H1 (cell line): ENCODE measurements at regions not wholly inside any gene's neighbourhood (a gene's known extent, or its start where the extent isn't known, plus 50 kb on each side); places are given as distances from the start of the nearest gene placed in this dataset.

Experiments used
- CTCF ChIA-PET: fragments of 300-600 bp; sonication (Branson Sonifier 250); formaldehyde crosslinking; loops from one replicate; lab custom pipeline; 2021; ENCODE audit not compliant: partially characterized antibody; lab: Charles Lee
- POLR2A ChIA-PET: fragments of 300-600 bp; sonication (Branson Sonifier 250); formaldehyde crosslinking; loops from one replicate; lab custom pipeline; 2021; ENCODE audit warnings: inconsistent platforms; ENCODE audit not compliant: partially characterized antibody; lab: Charles Lee
- DNase-seq, 2 experiments: peaks; one replicate each; pipeline versions ENCODE4 v3.0.0 to v3.0.0-alpha.2; 2010 to 2022; ENCODE audit warnings: low spot score in 2 of 2, low read depth in 1 of 2, mixed read lengths in 1 of 2
- FAIRE-seq: peaks from 2 replicates; lab custom pipeline; 2011; peaks lifted over from hg19 to GRCh38; lab: Jason Lieb, UNC
- H2AFZ ChIP-seq: 2 replicates; pipeline ENCODE4 v1.8.1; 2012; ENCODE audit warnings: low read length, inconsistent platforms
- H2AK5ac ChIP-seq: 2 replicates; pipeline ENCODE4 v1.6.1; 2013; ENCODE audit warnings: low read depth, low read length
- H2BK120ac ChIP-seq: replicated peaks from 2 replicates; pipeline ENCODE3; 2013; ENCODE audit warnings: low read depth, low read length, inconsistent platforms
- H2BK12ac ChIP-seq: 2 replicates; pipeline ENCODE4 v1.6.1; 2013; ENCODE audit warnings: low read depth, low read length
- H2BK15ac ChIP-seq: 2 replicates; pipeline ENCODE4 v1.6.1; 2013; ENCODE audit warnings: low read length
- H2BK20ac ChIP-seq: 2 replicates; pipeline ENCODE4 v1.6.1; 2013; ENCODE audit warnings: low read length
- H2BK5ac ChIP-seq: 2 replicates; pipeline ENCODE4 v1.6.1; 2013; ENCODE audit warnings: low read depth, low read length
- H3K14ac ChIP-seq: 2 replicates; pipeline ENCODE4 v1.6.1; 2013; ENCODE audit warnings: inconsistent platforms; ENCODE audit not compliant: insufficient read length
- H3K18ac ChIP-seq: 2 replicates; pipeline ENCODE4 v1.6.1; 2013; ENCODE audit warnings: low read length; ENCODE audit errors: extremely low read depth
- H3K23ac ChIP-seq: 2 replicates; pipeline ENCODE4 v1.6.1; 2013; ENCODE audit warnings: inconsistent platforms; ENCODE audit not compliant: insufficient read length
- H3K23me2 ChIP-seq: 2 replicates; pipeline ENCODE4 v1.6.1; 2013; ENCODE audit warnings: low read depth, low read length
- H3K27ac ChIP-seq: 2 replicates; pipeline ENCODE4 v1.6.1; 2011; ENCODE audit warnings: low read depth, low read length, inconsistent platforms
- H3K27me3 ChIP-seq, 4 experiments: replicated peaks in 1 of 4; 1 replicate in 1 of 4; 2 replicates in 3 of 4; pipeline versions ENCODE4 v1.6.1 to v1.8.1; 2011 to 2013; ENCODE audit warnings: low read length in 3 of 4, mild to moderate bottlenecking in 3 of 4, inconsistent platforms in 2 of 4, mixed read lengths in 2 of 4, moderate library complexity in 1 of 4; ENCODE audit not compliant: control insufficient read depth in 3 of 4, insufficient read depth in 3 of 4; ENCODE audit errors: extremely low read depth in 1 of 4
- H3K36me3 ChIP-seq, 4 experiments: 2 replicates each; pipeline versions ENCODE4 v1.6.1 to v1.8.1; 2011 to 2013; ENCODE audit warnings: mild to moderate bottlenecking in 4 of 4, low read length in 3 of 4, moderate library complexity in 2 of 4, control low read depth in 1 of 4, inconsistent platforms in 1 of 4; ENCODE audit not compliant: insufficient read depth in 4 of 4, control insufficient read depth in 2 of 4
- H3K4ac ChIP-seq: replicated peaks from 2 replicates; pipeline ENCODE3; 2013; ENCODE audit warnings: low read length, low read depth, mixed read lengths, inconsistent platforms; ENCODE audit not compliant: insufficient read length
- H3K4me1 ChIP-seq, 4 experiments: replicated peaks in 1 of 4; 1 replicate in 1 of 4; 2 replicates in 3 of 4; pipeline versions ENCODE4 v1.6.1 to v1.8.1; 2011 to 2013; ENCODE audit warnings: low read length in 3 of 4, inconsistent platforms in 2 of 4, mixed read lengths in 1 of 4; ENCODE audit not compliant: insufficient read depth in 4 of 4, control insufficient read depth in 3 of 4
- H3K4me2 ChIP-seq, 2 experiments: 2 replicates each; pipeline versions ENCODE4 v1.6.1 to v1.8.1; 2011 to 2013; ENCODE audit warnings: low read depth in 2 of 2, low read length in 2 of 2, control low read depth in 1 of 2, inconsistent platforms in 1 of 2, mild to moderate bottlenecking in 1 of 2; ENCODE audit not compliant: insufficient read depth in 1 of 2
- H3K4me3 ChIP-seq, 4 experiments: fragments of 200-600, 300-600 bp in 1 of 4; sonication (generic), shearing (Covaris generic), sonication (Bioruptor Twin) in 1 of 4; 2 replicates each; pipeline versions ENCODE4 v1.5.1 to v1.8.1; 2011 to 2016; ENCODE audit warnings: low read length in 4 of 4, low read depth in 3 of 4, control low read depth in 2 of 4, inconsistent platforms in 2 of 4, mild to moderate bottlenecking in 2 of 4, mixed read lengths in 1 of 4, moderate library complexity in 1 of 4; ENCODE audit not compliant: insufficient read depth in 2 of 4; ENCODE audit errors: extremely low read depth in 1 of 4
- H3K56ac ChIP-seq: replicated peaks from 2 replicates; pipeline ENCODE3; 2013; ENCODE audit warnings: low read depth, mild to moderate bottlenecking, mixed read lengths, low read length, inconsistent platforms; ENCODE audit not compliant: insufficient read length
- H3K79me1 ChIP-seq: 2 replicates; pipeline ENCODE4 v1.6.1; 2013; ENCODE audit warnings: low read depth, low read length, control low read depth
- H3K79me2 ChIP-seq, 2 experiments: 2 replicates each; pipeline versions ENCODE4 v1.6.1 to v1.8.1; 2012 to 2013; ENCODE audit warnings: low read length in 2 of 2, mild to moderate bottlenecking in 2 of 2, inconsistent platforms in 1 of 2; ENCODE audit not compliant: insufficient read depth in 2 of 2, control insufficient read depth in 1 of 2
- H3K9ac ChIP-seq, 4 experiments: replicated peaks in 1 of 4; 1 replicate in 1 of 4; 2 replicates in 3 of 4; pipeline versions ENCODE4 v1.6.1 to v1.8.1; 2011 to 2013; ENCODE audit warnings: low read depth in 3 of 4, low read length in 3 of 4, control low read depth in 2 of 4, mild to moderate bottlenecking in 2 of 4, moderate library complexity in 2 of 4, inconsistent platforms in 1 of 4; ENCODE audit errors: extremely low read depth in 1 of 4
- H3K9me3 ChIP-seq, 2 experiments: 2 replicates each; pipeline versions ENCODE4 v1.6.1 to v1.8.1; 2012 to 2013; ENCODE audit warnings: mild to moderate bottlenecking in 2 of 2, moderate library complexity in 2 of 2, control low read depth in 1 of 2, inconsistent platforms in 1 of 2, low read depth in 1 of 2, low read length in 1 of 2, mixed read lengths in 1 of 2; ENCODE audit not compliant: insufficient read depth in 2 of 2
- H4K20me1 ChIP-seq, 2 experiments: replicated peaks in 1 of 2; 2 replicates each; pipeline versions ENCODE3 to v1.8.1; 2011 to 2013; ENCODE audit warnings: inconsistent platforms in 2 of 2, low read length in 2 of 2, mild to moderate bottlenecking in 1 of 2; ENCODE audit not compliant: insufficient read depth in 2 of 2, control insufficient read depth in 1 of 2
- H4K5ac ChIP-seq: 2 replicates; pipeline ENCODE4 v1.6.1; 2013; ENCODE audit warnings: low read length, low read depth, mixed read lengths, inconsistent platforms; ENCODE audit not compliant: insufficient read length
- H4K8ac ChIP-seq: 2 replicates; pipeline ENCODE4 v1.8.0; 2013; ENCODE audit warnings: mild to moderate bottlenecking, moderate library complexity, low read length, inconsistent platforms; ENCODE audit not compliant: insufficient read depth; ENCODE audit errors: extremely low read depth
- H4K91ac ChIP-seq: replicated peaks from 2 replicates; pipeline ENCODE3; 2013; ENCODE audit warnings: low read length, mixed read lengths, inconsistent platforms; ENCODE audit not compliant: insufficient read length
- CREB1 ChIP-seq: IDR thresholded peaks from 2 replicates; pipeline ENCODE4 v1.6.1; 2012; ENCODE audit warnings: inconsistent platforms
- HDAC2 ChIP-seq, 2 experiments: fragments of 300-600 bp in 1 of 2; sonication (generic) in 1 of 2; IDR thresholded peaks; 2 replicates each; pipeline ENCODE4 v1.6.1; 2011 to 2012; ENCODE audit warnings: low read depth in 2 of 2, low read length in 2 of 2, mild to moderate bottlenecking in 2 of 2, moderate library complexity in 2 of 2, borderline replicate concordance in 1 of 2, inconsistent platforms in 1 of 2
- MAFK ChIP-seq: IDR thresholded peaks from 2 replicates; pipeline ENCODE4 v1.6.1; 2012; ENCODE audit warnings: low read depth, mild to moderate bottlenecking, improper control_type of control experiment, low read length
- PHF8 ChIP-seq: fragments of 200-600 bp; sonication (generic); conservative IDR thresholded peaks from 2 replicates; pipeline ENCODE4 v1.7.1; 2012; ENCODE audit warnings: low read depth, mild to moderate bottlenecking, inconsistent platforms, low read length, moderate library complexity
- POLR2A ChIP-seq, 2 experiments: IDR thresholded peaks; 1 replicate in 1 of 2; 2 replicates in 1 of 2; pipeline ENCODE4 v1.6.1; 2011; ENCODE audit warnings: low read depth in 2 of 2, low read length in 2 of 2, mild to moderate bottlenecking in 2 of 2; ENCODE audit errors: control extremely low read depth in 1 of 2
- SP2 ChIP-seq: IDR thresholded peaks from 2 replicates; pipeline ENCODE4 v1.6.1; 2012; ENCODE audit warnings: mild to moderate bottlenecking, low read length, inconsistent platforms
- SUZ12 ChIP-seq: fragments of 200-600 bp; sonication (generic); IDR thresholded peaks from 2 replicates; pipeline ENCODE4 v1.6.1; 2012; ENCODE audit warnings: mild to moderate bottlenecking, inconsistent platforms, low read length, moderate library complexity, mixed read lengths
- ZNF274 ChIP-seq: IDR thresholded peaks from 2 replicates; pipeline ENCODE4 v1.7.0; 2012; ENCODE audit warnings: low read length, borderline replicate concordance; ENCODE audit errors: extremely low read depth
- WGBS, 2 experiments: shearing (Covaris generic) in 1 of 2; methylation state at CpG; one replicate each; pipeline versions ENCODE4 v1.1.6 to v1.1.7; 2013 to 2015; ENCODE audit warnings: low lambda C conversion rate in 2 of 2, mixed read lengths in 2 of 2, inconsistent platforms in 1 of 2, low coverage in 1 of 2, missing lambda C conversion rate in 1 of 2; ENCODE audit not compliant: insufficient replicate concordance in 2 of 2, insufficient coverage in 1 of 2, insufficient read length in 1 of 2; ENCODE audit errors: extremely low coverage in 1 of 2, missing lambda C conversion rate in 1 of 2; 5-methylcytosine and 5-hydroxymethylcytosine counted together
- TF ChIP-seq, protein P1 (sequence below): IDR thresholded peaks from 2 replicates; pipeline ENCODE4 v1.6.1; 2012; ENCODE audit warnings: inconsistent platforms

GRCh38 chr2:200253639-200254038, 52.9 kb upstream of the SPATS2L start:
- Histone ChIP-seq H3K27ac (no peak overlapping the region), H2BK5ac (peak overlapping the region; percentile 30; the same call in 1 of the 2 replicates), H3K4ac (peak overlapping the region; percentile 19), H4K5ac (no peak overlapping the region), H3K14ac (no peak overlapping the region), H3K79me1 (no peaks in the 10 kb centered on the region), H3K23ac (no peak overlapping the region), H4K91ac (no peak overlapping the region), H4K20me1 (no peaks in the 10 kb centered on the region), H3K23me2 (no peaks in the 10 kb centered on the region; the same call in 1 of the 2 replicates), H2BK15ac (no peak overlapping the region), H3K27me3 (no peaks in the 10 kb centered on the region), H3K9me3 (no peaks in the 10 kb centered on the region), H4K8ac (no peak overlapping the region), H3K9ac (no peak overlapping the region), H3K79me2 (no peaks in the 10 kb centered on the region), H2BK12ac (no peak overlapping the region), H2BK120ac (no peak overlapping the region), H3K18ac (no peak overlapping the region), H3K36me3 (no peaks in the 10 kb centered on the region), H3K56ac (no peak overlapping the region), H3K4me1 (peaks cover 0 to 5% (median 2%) of the 10 kb centered on the region in 4 experiments; a peak in 3 of 7 replicates), H2AK5ac (no peak overlapping the region), H2AFZ (peak overlapping the region; percentile 61; the same call in 1 of the 2 replicates), H2BK20ac (peak overlapping the region; percentile 75; the same call in 1 of the 2 replicates), H3K4me2 (no peak overlapping the region), H3K4me3 (no peak overlapping the region)
- FAIRE-seq (no peak), DNase-seq (no peak)
- WGBS, 2 experiments: 88% methylated on average over 2 of the region's 2 CpGs; no CpG with 5 or more reads in 1 of the 2 experiments
- CTCF ChIA-PET: interaction anchor here (0.6 to 1.2 kb wide), 3 partner anchors 102 to 395 kb away, joined by 3 read pairs; no protein-coding TSS in a partner anchor
- POLR2A ChIA-PET: no interaction called here
- TF ChIP-seq HDAC2 (IDR thresholded peaks at IDR 0.05; ENCODE audit: borderline replicate concordance in 1 of 2, low read depth in 2 of 2, low read length in 2 of 2): no peak
- no peak for TF ChIP-seq POLR2A (IDR thresholded peaks at IDR 0.05; ENCODE audit: control extremely low read depth in 1 of 2, low read depth in 2 of 2, low read length in 2 of 2)
- TF ChIP-seq MAFK: no peak
- no peak for TF ChIP-seq CREB1
- TF ChIP-seq SUZ12: no peak
- TF ChIP-seq PHF8: no peak
- TF ChIP-seq, protein P1, sequence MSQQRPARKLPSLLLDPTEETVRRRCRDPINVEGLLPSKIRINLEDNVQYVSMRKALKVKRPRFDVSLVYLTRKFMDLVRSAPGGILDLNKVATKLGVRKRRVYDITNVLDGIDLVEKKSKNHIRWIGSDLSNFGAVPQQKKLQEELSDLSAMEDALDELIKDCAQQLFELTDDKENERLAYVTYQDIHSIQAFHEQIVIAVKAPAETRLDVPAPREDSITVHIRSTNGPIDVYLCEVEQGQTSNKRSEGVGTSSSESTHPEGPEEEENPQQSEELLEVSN: no peak
- no peak for TF ChIP-seq ZNF274
- no peak for TF ChIP-seq SP2
